HG03354 (cell line): ENCODE measurements at regions not wholly inside any gene's neighbourhood (a gene's known extent, or its start where the extent isn't known, plus 50 kb on each side); places are given as distances from the start of the nearest gene placed in this dataset.

Source experiments
- ATAC-seq: cut with Tn5 transposase; IDR thresholded peaks from one replicate; pipeline ENCODE4 v1.9.1; 2021; ENCODE audit warnings: mild to moderate bottlenecking; ENCODE audit not compliant: unreplicated experiment, poor library complexity, severe bottlenecking

DNA sequence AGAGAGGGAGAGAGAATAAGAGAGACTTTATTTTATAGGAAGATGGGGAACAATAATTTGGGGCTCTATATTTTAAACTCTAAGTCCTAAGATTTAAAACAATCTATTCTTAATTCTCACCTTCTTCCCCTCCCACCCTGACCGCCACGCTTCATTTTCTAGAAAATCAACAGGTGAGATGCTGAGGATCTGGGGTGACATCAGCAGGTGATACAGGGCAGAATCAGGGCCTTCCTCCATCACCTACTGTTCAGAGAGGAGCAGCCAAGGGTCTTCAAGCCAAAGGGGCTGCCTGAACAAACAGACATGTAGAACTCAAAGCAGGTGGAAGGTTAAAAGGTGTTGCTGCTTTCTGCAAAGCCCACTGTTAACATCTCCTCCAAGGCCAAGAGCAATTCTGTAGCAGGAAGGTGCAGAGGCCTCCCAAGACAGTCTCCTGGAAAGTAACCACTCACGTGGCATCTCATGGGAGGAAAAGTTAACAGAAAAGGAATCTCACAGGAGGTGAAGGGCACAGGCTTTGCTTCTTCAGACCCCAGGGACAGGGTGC, 183.6 kb upstream of the TLE3 start:
- no peak for ATAC-seq

DNA sequence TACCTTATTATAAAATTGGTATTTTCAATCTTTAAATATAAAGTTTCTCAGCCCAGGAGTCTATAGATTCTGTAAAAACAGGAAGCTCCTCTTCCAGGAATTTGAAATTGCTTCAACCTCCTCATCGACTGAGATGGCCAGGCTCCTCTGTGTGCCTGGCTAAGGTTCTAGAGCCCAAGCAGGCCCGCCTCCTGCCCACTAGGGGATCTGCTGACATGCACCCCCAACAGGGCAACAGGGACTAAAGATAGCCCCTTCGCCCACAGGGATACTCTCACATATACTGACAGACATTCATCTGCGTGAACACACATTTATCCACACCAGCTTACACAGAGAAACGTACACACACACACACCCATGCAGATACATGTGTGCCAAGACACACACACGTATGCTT, 183.1 kb upstream of the TLE3 start:
- ATAC-seq, result no peak

GRCh38 chr15:70279096-70279495, 181.4 kb upstream of the TLE3 start:
- ATAC-seq, result no peak

- ATAC-seq, result no peak
Observed at GRCh38 chr15:70278644-70279043, 180.9 kb upstream of the TLE3 start.

DNA sequence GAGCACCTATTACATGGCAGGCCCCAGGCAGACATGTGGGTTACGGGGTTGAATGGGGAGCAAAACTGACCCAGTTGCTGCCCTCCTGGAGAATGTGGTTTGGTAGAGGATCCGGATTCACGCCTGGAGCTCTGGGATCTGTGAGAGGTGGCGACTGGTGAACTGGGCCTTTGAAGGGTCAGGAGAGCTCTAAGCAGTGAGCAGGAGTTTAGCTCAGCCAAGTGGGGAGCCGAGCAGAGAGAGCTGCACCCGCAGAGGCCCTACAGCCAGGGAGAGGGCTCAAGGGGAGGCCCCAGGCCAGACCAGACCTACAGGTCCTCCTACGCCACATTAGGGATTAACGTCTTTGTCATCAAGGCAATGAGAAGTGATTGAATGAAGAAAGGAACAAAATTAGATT, 179.8 kb upstream of the TLE3 start:
- ATAC-seq, result no peak

DNA sequence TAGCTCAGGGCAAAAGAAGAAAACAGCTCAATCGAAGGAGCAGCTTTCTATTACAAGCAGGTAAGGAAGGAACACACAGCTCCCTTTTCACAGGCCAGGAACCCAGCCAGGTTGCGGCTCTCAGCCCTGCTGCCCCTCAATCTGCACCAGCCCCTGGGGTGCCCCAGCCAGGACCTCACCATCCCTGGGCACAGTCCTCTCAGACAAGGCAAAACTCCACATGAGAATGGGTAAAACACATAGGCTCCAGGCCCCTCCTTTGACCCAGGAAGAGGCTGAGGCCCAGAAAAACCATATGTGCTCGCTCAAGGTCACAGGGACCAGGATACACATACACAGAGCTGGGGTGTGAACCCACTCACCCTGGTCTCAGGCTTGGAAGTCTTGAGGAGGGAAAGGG, 178.7 kb upstream of the TLE3 start:
- ATAC-seq, result no peak

DNA sequence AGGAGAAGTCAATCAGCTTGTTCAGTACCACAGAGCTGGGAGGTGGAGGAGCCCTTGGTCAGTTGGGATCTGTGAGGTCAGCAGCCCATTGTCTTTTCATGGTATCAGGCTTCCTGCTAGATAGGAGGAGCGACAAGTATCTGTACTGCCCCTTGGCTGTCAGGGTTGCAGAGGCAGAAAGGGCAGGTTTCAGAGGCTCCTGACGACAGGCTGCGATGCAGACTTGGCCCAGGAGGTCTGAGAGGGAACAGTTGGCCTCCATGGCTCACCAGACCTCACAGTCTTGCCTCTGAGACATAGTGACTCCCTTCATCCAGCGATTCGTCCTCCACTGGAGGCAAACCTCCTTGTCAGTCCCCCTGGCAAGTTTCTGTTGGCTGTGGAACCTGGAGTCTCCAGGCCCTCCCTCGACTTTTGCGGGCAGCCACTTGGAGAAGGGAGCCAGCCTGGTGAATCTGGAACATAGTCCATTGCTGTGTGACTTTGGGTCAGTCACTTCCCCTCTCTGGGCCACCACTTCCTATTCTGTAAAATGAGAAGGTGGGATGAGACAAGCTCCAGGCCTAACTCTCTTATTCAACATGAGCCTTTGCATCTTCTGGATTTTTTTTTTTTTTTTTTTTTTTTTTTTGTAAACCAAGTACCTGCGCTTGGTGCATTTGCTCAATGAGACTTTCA, 177.9 kb upstream of the TLE3 start:
- no peak for ATAC-seq

DNA sequence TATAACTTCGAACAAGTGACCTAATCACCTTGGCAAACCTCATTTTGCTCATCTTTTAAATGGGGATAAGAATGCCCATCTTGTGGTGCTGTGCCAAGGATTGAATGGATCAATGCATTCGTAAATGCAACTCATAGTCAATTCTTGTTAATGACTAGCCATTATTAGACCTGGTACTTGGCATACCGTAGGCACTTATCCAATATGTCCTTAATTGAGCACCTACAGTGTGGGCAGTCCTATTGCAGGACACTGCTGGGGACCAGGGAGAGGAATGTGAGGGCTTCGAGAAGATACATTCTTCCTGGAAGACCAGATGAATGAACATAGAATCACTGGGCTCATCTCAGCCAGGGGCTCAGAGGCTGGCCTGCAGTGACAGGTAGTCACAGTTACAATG, 177.2 kb upstream of the TLE3 start:
- ATAC-seq, result no peak

GRCh38 chr15:70274255-70274880, 176.7 kb upstream of the TLE3 start:
- ATAC-seq, result no peak

DNA sequence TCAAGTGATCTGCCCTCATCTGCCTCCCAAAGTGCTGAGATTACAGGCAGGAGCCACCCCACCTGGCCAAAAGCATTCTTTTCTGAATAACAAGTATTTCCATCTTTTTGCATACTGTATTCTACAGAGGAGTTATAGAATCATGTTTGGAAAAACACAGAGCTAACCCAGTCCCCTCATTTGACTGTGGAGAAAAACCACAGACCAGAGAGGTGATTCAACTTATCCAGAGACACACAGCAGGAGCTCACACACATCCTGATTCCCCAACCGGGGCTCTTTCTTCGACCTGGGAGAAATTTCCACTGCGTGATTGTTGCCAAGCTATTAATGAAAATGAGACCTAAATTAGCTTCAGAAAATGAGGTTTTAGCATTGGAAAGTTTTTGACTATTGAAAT, 176.1 kb upstream of the TLE3 start:
- no peak for ATAC-seq

- no peak for ATAC-seq
Observed at GRCh38 chr15:70272565-70273355, 175.0 kb upstream of the TLE3 start.

- ATAC-seq, result no peak
Observed at GRCh38 chr15:70271422-70272088, 173.8 kb upstream of the TLE3 start.

GRCh38 chr15:70270752-70271111, 173.0 kb upstream of the TLE3 start:
- no peak for ATAC-seq

- no peak for ATAC-seq
Observed at GRCh38 chr15:70269991-70270751, 172.5 kb upstream of the TLE3 start.

- ATAC-seq, result no peak
Observed at GRCh38 chr15:70269311-70269911, 171.7 kb upstream of the TLE3 start.

- ATAC-seq, result no peak
Observed at GRCh38 chr15:70268698-70269251, 171.1 kb upstream of the TLE3 start.

- ATAC-seq, result no peak
Observed at GRCh38 chr15:70267879-70268278, 170.2 kb upstream of the TLE3 start.

DNA sequence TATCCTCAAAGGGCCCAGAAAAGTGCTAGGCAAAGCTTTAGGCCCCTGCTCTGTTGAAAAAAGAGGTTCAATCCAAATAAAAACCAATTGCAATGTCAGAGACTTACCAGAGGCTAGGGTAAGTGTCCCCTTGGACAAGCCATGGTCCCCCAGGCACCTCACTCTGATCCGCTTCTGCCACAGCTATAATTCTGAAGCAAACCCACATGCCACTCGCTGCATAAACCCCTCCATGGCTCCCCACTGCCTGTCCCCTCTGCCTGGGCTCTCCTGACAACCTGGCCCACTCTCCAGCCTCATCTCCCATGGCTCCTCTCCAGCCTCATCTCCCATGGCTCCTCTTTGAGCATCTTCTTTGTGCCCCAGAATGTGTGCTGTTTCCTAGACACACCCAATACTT, 169.6 kb upstream of the TLE3 start:
- ATAC-seq, result no peak
